HepG2 (cell line): ENCODE measurements at regions not wholly inside any gene's neighbourhood (a gene's known extent, or its start where the extent isn't known, plus 50 kb on each side); places are given as distances from the start of the nearest gene placed in this dataset.

ENCODE experiments used
- ATAC-seq: fragments of 200-7000 bp; cut with Tn5 transposase; 3 replicates; pipeline ENCODE4 v1.9.1; 2020; ENCODE audit warnings: mild to moderate bottlenecking, moderate library complexity
- BruUV-seq: library from RNA; stranded (reverse); fragments of 400-500 nt; replicated peaks from 2 replicates; lab custom pipeline; 2021; lab: Mats Ljungman, UMichigan
- CTCF ChIA-PET: fragments of 300-600 bp; formaldehyde crosslinking; extraction: SDS; loops from one replicate; lab custom pipeline; 2021; ENCODE audit warnings: low total read pairs, inconsistent platforms, low intra/inter-chr PET ratio; lab: Yijun Ruan, JAX
- POLR2A ChIA-PET: fragments of 350-600 bp; sonication (Branson Sonifier 250); formaldehyde crosslinking; loops from one replicate; lab custom pipeline; 2020; ENCODE audit warnings: antibody characterized with exemption, inconsistent platforms; lab: Yijun Ruan, JAX
- DNase-seq: peaks from one replicate; pipeline ENCODE4 v3.0.0-alpha.2; 2015; ENCODE audit warnings: low spot score
- FAIRE-seq: peaks from 3 replicates; lab custom pipeline; 2011; peaks lifted over from hg19 to GRCh38; lab: Jason Lieb, UNC
- H2AFZ ChIP-seq: one replicate; pipeline ENCODE4 v1.6.1; 2011; ENCODE audit warnings: low read length, inconsistent platforms
- H3K27ac ChIP-seq: fragments of 300-600 bp; 3 replicates; pipeline ENCODE4 v1.8.0; 2011; ENCODE audit warnings: mixed run types, mild to moderate bottlenecking, mixed read lengths, low read length, inconsistent platforms; ENCODE audit not compliant: insufficient read depth; ENCODE audit errors: extremely low read length
- H3K27me3 ChIP-seq, 2 experiments: fragments of 200-600 bp in 1 of 2; 2 replicates in 1 of 2; 3 replicates in 1 of 2; pipeline versions ENCODE4 v1.6.0 to v1.8.0; 2011; ENCODE audit warnings: low read length in 2 of 2, mild to moderate bottlenecking in 2 of 2, moderate library complexity in 2 of 2, inconsistent platforms in 1 of 2; ENCODE audit not compliant: insufficient read depth in 2 of 2, control insufficient read depth in 1 of 2
- H3K36me3 ChIP-seq, 2 experiments: fragments of 200-600 bp in 1 of 2; replicated peaks in 1 of 2; 2 replicates in 1 of 2; 3 replicates in 1 of 2; pipeline versions ENCODE4 v1.5.1 to v1.8.0; 2011; ENCODE audit warnings: low read length in 2 of 2, inconsistent platforms in 1 of 2; ENCODE audit not compliant: insufficient read depth in 2 of 2, control insufficient read depth in 1 of 2
- H3K4me1 ChIP-seq: 2 replicates; pipeline ENCODE4 v1.5.1; 2012; ENCODE audit warnings: low read length, inconsistent platforms; ENCODE audit not compliant: insufficient read depth
- H3K4me2 ChIP-seq: 2 replicates; pipeline ENCODE4 v1.6.0; 2011; ENCODE audit warnings: low read depth, low read length, inconsistent platforms
- H3K4me3 ChIP-seq, 3 experiments: fragments of 200-600 bp in 1 of 3; sonication (generic), shearing (Covaris generic) in 1 of 3; replicated peaks in 1 of 3; 2 replicates each; pipeline ENCODE4 v1.5.1; 2011 to 2016; ENCODE audit warnings: low read length in 3 of 3, inconsistent platforms in 2 of 3, low read depth in 2 of 3, mild to moderate bottlenecking in 2 of 3, control low read depth in 1 of 3, mixed read lengths in 1 of 3; ENCODE audit not compliant: insufficient read depth in 1 of 3
- H3K79me2 ChIP-seq: one replicate; pipeline ENCODE4 v1.6.1; 2011; ENCODE audit warnings: low read length, inconsistent platforms; ENCODE audit not compliant: insufficient read depth
- H3K9ac ChIP-seq: 2 replicates; pipeline ENCODE4 v1.6.0; 2011; ENCODE audit warnings: mild to moderate bottlenecking, low read depth, low read length, inconsistent platforms; ENCODE audit not compliant: insufficient read depth
- H3K9me3 ChIP-seq: 2 replicates; pipeline ENCODE4 v1.5.1; 2012; ENCODE audit warnings: mild to moderate bottlenecking, low read length
- H4K20me1 ChIP-seq: 2 replicates; pipeline ENCODE4 v1.6.0; 2011; ENCODE audit warnings: inconsistent platforms, mild to moderate bottlenecking, low read length, moderate library complexity; ENCODE audit not compliant: insufficient read depth
- RBM39 ChIP-seq: fragments of 200-400 bp; formaldehyde crosslinking; IDR thresholded peaks from one replicate; pipeline ENCODE4 v1.6.1; 2018; ENCODE audit warnings: antibody characterized with exemption, mild to moderate bottlenecking, low read depth, low read length; ENCODE audit not compliant: poor library complexity, severe bottlenecking
- ZNF224 ChIP-seq: sonication (generic); formaldehyde crosslinking; IDR thresholded peaks from 2 replicates; pipeline ENCODE4 v1.5.0; 2020; ENCODE audit warnings: mild to moderate bottlenecking, missing genetic modification reagents
- ZNF329 ChIP-seq: sonication (generic); formaldehyde crosslinking; IDR thresholded peaks from 2 replicates; pipeline ENCODE4 v1.9.0; 2021; ENCODE audit warnings: low read depth, mild to moderate bottlenecking, missing genetic modification reagents
- WGBS: methylation state at CpG from one replicate; pipeline ENCODE4 v1.1.6; 2017; ENCODE audit warnings: low lambda C conversion rate; 5-methylcytosine and 5-hydroxymethylcytosine counted together
- in situ Hi-C: cut with HindIII; loops from 2 replicates; pipeline ENCODE4 v1.10.0; 2017; ENCODE audit warnings: low pct_unique_long_range_greater_than_20kb; ENCODE audit not compliant: extremely low pct_ligation_motif_present
- intact Hi-C: fragments of 100-400 bp; cut with micrococcal nuclease; formaldehyde crosslinking; loops from one replicate; pipeline ENCODE4 v1.10.0; 2022; ENCODE audit not compliant: unreplicated experiment
- small RNA-seq, 3 experiments: library from RNA; depleted of rRNA; stranded (forward); fragments of <200 nt; gene quantifications; one replicate each; pipeline ENCODE3, GENCODE V24; 2012; ENCODE audit warnings: low read depth in 2 of 3, low replicate concordance in 1 of 3; ENCODE audit not compliant: insufficient read length in 3 of 3, insufficient read depth in 2 of 3

DNA sequence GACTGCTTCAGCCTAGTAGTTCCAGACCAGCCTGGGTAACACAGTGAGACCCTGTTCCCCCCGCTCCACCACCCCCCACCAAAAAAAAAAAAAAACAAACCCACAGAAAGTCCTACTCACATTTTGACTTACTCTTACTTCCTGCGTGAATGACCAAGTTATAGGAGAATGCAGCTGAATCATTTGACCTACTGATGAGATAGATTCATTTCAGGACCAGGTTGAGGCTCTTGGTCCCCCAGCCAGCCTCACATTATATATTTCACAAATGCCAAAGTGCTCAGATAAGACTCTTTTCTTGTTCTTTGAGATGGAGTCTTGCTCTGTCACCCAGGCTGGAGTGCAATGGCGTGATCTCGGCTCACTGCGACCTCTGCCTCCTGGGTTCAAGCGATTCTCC, 70.2 kb downstream of the KLF5 start:
- no peaks in the 10 kb centered on the region for H3K27me3 ChIP-seq
- ChIA-PET CTCF (no interaction called here), POLR2A (no interaction called here)
- no peaks in the 10 kb centered on the region for H3K9me3 ChIP-seq
- WGBS: 44% methylated on average over 6 of the region's 6 CpGs
- no TSS peak for BruUV-seq
- no peak overlapping the region for H3K27ac ChIP-seq
- TF ChIP-seq ZNF224 (CRISPR knock-in tag): no peak
- no peak for TF ChIP-seq RBM39
- TF ChIP-seq ZNF329 (CRISPR knock-in tag): no peak
- intact Hi-C loops (no loop called here), in situ Hi-C loops (no loop called here)
- no peak for ATAC-seq
- no peak overlapping the region for H3K4me2 ChIP-seq
- no peak overlapping the region for H3K9ac ChIP-seq
- no peak overlapping the region for H2AFZ ChIP-seq
- no peak for DNase-seq
- no peaks in the 10 kb centered on the region for H4K20me1 ChIP-seq
- H3K4me3 ChIP-seq: no peak overlapping the region
- no peaks in the 10 kb centered on the region for H3K4me1 ChIP-seq
- no peak for FAIRE-seq
- no peaks in the 10 kb centered on the region for H3K36me3 ChIP-seq
- no peaks in the 10 kb centered on the region for H3K79me2 ChIP-seq

Small RNA genes in the stretch of these regions (small RNA-seq; reads per million reads assigned to genes)
- gene AL162376.1: 0 reads per million in 3 experiments
- 0 reads per million in 3 experiments for gene RNU4-10P
- 0 reads per million in 3 experiments for gene RNY1P8
